ENCODE measurements at regions not wholly inside any gene's neighbourhood (a gene's known extent, or its start where the extent isn't known, plus 50 kb on each side); places are given as distances from the start of the nearest gene placed in this dataset.

DNA sequence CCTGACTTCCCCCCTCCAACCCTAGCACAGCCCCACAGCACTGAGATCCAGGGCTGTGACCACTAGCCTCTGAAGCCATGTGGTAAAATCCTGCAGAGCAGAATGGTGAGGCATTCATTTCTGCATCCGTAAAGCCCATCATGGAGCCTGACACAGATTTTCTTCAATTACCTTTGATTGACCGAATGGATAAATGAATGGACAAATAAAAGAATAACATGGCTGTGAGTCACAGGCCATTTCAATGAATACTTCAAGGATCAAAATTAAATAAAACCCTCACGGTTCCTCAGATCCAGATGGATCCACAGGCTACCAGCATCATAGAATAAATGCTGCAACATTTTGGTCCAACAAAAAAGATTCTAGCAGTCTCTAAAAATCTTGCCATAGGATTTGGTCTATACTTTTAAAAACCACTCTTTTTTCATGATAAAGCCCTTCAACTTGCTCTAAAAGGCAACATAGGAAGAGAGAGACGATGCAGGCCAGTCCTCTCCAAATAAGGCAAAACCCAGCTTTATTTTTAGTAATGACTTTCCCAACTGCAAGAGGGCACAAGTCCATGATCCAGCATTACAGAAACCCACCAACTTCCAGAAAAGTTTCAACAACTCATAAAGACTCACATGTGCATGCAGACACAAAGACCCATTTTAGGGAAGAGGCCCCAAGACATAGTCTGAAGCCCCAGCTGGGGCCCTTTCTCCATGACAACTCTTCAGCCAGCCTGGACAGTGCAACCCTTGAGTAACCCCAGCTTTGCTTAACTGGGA lies 52.4 kb upstream of the MRPS22 start:
- no peak for DNase-seq (ENCODE audit: low read depth, low spot score)
- Histone ChIP-seq H3K4me3 (ENCODE audit: low read length) (no peak overlapping the region), H3K27ac (ENCODE audit: low read length) (no peak overlapping the region), H3K9me3 (ENCODE audit: control insufficient read depth, insufficient read depth, low read length) (no peaks in the 10 kb centered on the region), H3K27me3 (ENCODE audit: control insufficient read depth, insufficient read depth, low read length) (no peaks in the 10 kb centered on the region), H3K36me3 (ENCODE audit: control insufficient read depth, insufficient read depth, low read length) (no peaks in the 10 kb centered on the region), H3K4me1 (ENCODE audit: control insufficient read depth, insufficient read depth, low read length) (no peaks in the 10 kb centered on the region)
- WGBS (ENCODE audit: insufficient coverage, insufficient read length), result no CpG with 5 or more reads among the region's 4 CpGs

DNA sequence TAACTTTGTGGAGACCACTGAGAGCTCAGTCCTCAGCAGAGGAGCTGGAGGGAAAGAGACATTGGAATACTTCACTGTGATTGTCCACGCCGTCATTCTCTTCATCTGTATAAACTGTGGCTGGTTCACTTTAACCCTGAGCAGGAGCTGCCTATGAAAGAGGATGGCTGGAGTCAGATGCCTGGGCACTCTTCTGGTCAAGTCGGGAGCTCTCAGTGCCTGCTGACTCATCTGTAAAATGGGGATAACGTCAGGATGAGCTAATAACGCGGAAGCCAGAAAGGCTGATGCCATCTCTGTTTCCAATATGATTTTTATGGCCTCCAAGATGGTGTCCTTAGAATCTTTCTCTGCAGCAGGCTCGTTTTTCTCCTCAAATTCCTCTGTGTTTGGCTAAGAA lies 51.6 kb upstream of the MRPS22 start:
- no peak overlapping the region for H3K4me3 ChIP-seq (ENCODE audit: low read length)
- H3K4me1 ChIP-seq (ENCODE audit: control insufficient read depth, insufficient read depth, low read length), result no peaks in the 10 kb centered on the region
- no peaks in the 10 kb centered on the region for H3K27me3 ChIP-seq (ENCODE audit: control insufficient read depth, insufficient read depth, low read length)
- DNase-seq (ENCODE audit: low read depth, low spot score), result no peak
- no peaks in the 10 kb centered on the region for H3K9me3 ChIP-seq (ENCODE audit: control insufficient read depth, insufficient read depth, low read length)
- H3K27ac ChIP-seq (ENCODE audit: low read length), result no peak overlapping the region
- no CpG with 5 or more reads among the region's 7 CpGs for WGBS (ENCODE audit: insufficient coverage, insufficient read length)
- no peaks in the 10 kb centered on the region for H3K36me3 ChIP-seq (ENCODE audit: control insufficient read depth, insufficient read depth, low read length)

DNA sequence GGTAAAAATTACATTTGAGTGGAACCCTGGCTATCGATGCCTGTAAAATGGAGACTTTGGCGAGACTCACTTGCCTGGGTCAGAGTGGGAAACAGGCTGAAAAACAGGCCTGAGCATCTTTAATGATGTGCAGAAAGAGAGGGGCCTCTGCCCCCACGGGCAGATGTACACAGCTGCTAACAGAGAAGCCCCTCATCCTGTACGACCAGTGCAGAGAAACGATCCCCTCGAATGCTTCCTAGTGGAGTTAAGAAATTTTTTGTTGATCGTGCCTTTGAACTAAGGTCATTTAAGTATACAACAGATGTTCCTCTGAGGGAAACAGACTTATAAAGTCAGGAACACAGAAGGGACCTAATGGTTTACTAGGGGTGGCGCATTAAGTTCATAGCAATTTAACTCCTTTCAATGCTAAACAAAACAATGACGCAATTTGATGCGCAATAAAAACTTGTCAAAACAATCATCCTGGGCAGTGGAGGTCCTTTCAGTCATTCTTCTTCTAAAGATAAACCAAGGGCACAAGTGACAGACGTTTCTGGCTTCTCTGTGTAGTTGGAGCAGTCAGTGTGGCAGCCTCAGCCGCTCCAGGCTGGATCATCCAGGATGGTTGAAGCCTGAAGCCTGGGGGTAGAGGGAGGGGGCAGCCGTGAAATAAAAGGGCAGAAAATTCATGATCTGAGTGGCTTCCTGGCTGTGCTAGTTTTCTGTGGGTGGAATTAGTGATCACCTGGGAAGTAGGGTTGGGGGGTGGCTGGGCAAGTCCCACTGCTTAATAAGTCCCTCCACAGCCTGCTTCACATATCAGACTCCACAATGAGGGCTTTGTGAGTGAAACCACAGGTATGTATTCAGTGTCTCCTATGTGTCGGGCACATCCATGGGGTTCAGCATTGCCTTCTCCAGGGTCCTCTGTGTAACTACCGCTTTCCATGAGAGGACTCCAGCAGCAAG lies 50.8 kb upstream of the MRPS22 start:
- Histone ChIP-seq H3K27me3 (ENCODE audit: control insufficient read depth, insufficient read depth, low read length) (no peaks in the 10 kb centered on the region), H3K9me3 (ENCODE audit: control insufficient read depth, insufficient read depth, low read length) (no peaks in the 10 kb centered on the region), H3K27ac (ENCODE audit: low read length) (no peak overlapping the region), H3K36me3 (ENCODE audit: control insufficient read depth, insufficient read depth, low read length) (no peaks in the 10 kb centered on the region), H3K4me1 (ENCODE audit: control insufficient read depth, insufficient read depth, low read length) (no peaks in the 10 kb centered on the region), H3K4me3 (ENCODE audit: low read length) (no peak overlapping the region)
- WGBS (ENCODE audit: insufficient coverage, insufficient read length), result no CpG with 5 or more reads among the region's 15 CpGs
- no peak for DNase-seq (ENCODE audit: low read depth, low spot score)

DNA sequence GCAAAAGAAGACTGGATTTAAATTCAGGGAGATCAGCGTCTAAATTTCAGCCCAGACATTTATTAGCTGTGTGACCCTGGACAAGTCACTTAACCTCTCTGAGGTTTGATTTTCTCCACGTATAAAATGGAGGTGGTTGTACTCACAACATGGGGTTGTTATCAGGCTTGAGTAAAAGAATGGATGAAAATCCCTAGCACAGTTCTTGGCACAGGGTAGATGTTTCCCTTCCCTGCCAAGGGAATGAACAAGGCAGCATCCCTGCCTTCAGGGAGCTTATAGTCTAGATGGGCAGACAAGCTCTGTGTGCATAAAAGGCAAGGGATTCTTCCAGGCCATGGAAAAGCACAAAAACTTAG lies 50.2 kb upstream of the MRPS22 start:
- Histone ChIP-seq H3K4me1 (ENCODE audit: control insufficient read depth, insufficient read depth, low read length) (no peaks in the 10 kb centered on the region), H3K4me3 (ENCODE audit: low read length) (no peak overlapping the region), H3K27me3 (ENCODE audit: control insufficient read depth, insufficient read depth, low read length) (no peaks in the 10 kb centered on the region), H3K9me3 (ENCODE audit: control insufficient read depth, insufficient read depth, low read length) (no peaks in the 10 kb centered on the region), H3K36me3 (ENCODE audit: control insufficient read depth, insufficient read depth, low read length) (no peaks in the 10 kb centered on the region), H3K27ac (ENCODE audit: low read length) (no peak overlapping the region)
- DNase-seq (ENCODE audit: low read depth, low spot score), result no peak
- whole genome bisulfite sequencing (ENCODE audit: insufficient coverage, insufficient read length), result no CpG with 5 or more reads among the region's 2 CpGs

Measured in iPS DF 6.9 (cell line).